HG03469 (cell line): ENCODE measurements at regions not wholly inside any gene's neighbourhood (a gene's known extent, or its start where the extent isn't known, plus 50 kb on each side); places are given as distances from the start of the nearest gene placed in this dataset.

ENCODE experiments used
- ATAC-seq: cut with Tn5 transposase; IDR thresholded peaks from one replicate; pipeline ENCODE4 v1.9.1; 2021; ENCODE audit warnings: mild to moderate bottlenecking, moderate library complexity, moderate number of reproducible peaks; ENCODE audit not compliant: unreplicated experiment

- ATAC-seq = no peak
Observed at GRCh38 chr10:125350519-125350918, 190.2 kb upstream of the CTBP2 start.

GRCh38 chr10:125348536-125348935 is 188.2 kb upstream of the CTBP2 start:
- ATAC-seq = no peak

DNA sequence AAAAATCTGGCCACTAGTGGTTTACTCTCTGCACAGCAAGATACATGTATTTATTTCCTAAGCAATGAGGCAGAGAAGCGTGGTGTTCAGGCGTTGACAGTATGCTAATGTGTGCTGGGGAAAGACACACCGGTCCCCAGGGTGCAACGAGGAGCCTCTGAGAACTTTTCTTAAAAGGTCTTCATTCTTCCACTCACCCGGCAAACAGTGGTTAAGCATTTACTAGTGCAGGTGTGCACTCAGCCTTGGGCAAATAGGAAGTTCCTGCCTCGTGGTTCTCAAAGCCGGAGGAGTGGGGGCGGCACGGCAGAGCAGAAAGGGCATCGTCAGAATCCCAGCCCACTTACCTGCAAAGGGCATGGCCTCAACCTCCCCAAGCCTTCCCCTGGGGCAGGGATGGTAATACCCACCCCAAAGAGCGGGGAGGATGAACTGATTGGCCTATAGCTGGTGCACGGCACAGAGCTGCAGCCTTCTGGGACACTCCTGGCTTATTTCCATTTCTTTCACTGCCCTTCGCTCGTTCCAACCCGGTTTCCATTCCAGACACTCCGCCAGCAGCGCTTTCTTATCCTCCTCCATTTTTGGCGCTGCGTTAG is 184.3 kb upstream of the CTBP2 start:
- ATAC-seq = peak; percentile 77

DNA sequence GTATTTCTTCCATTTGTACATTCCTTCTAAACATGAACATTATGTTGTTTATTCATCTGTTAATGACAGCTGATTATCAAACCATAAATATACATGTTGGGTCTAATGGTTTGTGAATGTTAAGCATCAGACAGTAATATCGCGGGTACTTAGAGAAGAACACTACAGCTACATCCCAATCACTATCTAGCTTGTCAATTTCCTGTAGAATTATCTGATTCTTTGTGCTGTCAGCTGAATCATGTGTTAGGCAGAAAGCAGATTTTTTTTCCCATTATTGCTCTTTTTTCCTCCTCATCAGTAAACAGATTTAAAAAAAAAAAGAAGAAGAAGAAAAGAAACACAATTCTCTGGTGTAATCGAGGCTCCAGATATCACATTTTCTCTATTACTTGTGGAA is 183.6 kb upstream of the CTBP2 start:
- ATAC-seq = no peak

- no peak for ATAC-seq
Observed at GRCh38 chr10:125343118-125343925, 183.0 kb upstream of the CTBP2 start.

DNA sequence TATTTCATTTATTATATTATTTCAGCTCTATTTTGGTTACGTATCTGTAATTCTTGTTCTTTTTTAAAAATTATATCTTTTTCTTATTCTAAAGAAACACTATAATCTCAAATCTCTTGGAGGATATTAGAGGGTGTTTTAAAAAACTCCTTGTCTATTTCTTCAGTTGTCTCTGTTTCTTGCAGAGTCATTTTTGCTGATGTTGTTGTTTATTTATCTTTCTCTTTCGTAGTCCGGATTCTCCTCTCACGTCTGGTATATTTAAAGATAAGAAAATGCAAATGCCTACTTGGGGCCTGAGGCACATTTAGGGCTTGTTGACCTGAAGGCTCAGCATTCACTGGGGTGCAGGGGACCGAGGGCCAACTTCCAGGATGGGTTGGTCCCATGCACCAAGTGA is 181.2 kb upstream of the CTBP2 start:
- no peak for ATAC-seq

- ATAC-seq = no peak
Observed at GRCh38 chr10:125340903-125341302, 180.5 kb upstream of the CTBP2 start.

GRCh38 chr10:125337510-125337909 is 177.1 kb upstream of the CTBP2 start:
- ATAC-seq = no peak

- no peak for ATAC-seq
Observed at GRCh38 chr10:125334545-125334944, 174.2 kb upstream of the CTBP2 start.

GRCh38 chr10:125333769-125334168 is 173.4 kb upstream of the CTBP2 start:
- ATAC-seq = no peak

GRCh38 chr10:125333209-125333591 is 172.8 kb upstream of the CTBP2 start:
- ATAC-seq = no peak

- no peak for ATAC-seq
Observed at GRCh38 chr10:125332548-125333208, 172.3 kb upstream of the CTBP2 start.

DNA sequence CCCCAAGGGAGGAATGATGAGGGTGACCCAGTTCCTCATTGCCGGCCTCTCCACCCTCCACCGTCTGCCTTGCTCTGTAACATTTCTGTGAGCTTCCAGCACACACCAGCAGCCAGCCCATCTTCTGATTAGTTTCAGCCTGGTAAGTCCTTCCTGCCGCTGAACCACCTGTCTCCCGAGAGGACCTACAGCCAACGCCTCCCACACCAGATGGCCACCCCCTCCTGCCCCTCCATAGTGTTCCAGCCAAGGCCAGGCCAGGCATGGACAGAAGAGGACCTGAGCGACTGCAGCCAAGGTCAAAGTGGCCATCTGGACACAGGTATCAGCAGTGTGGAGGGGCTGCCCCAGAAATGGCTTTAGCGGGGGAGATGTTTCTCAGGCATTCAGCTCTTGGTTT is 170.7 kb upstream of the CTBP2 start:
- no peak for ATAC-seq

DNA sequence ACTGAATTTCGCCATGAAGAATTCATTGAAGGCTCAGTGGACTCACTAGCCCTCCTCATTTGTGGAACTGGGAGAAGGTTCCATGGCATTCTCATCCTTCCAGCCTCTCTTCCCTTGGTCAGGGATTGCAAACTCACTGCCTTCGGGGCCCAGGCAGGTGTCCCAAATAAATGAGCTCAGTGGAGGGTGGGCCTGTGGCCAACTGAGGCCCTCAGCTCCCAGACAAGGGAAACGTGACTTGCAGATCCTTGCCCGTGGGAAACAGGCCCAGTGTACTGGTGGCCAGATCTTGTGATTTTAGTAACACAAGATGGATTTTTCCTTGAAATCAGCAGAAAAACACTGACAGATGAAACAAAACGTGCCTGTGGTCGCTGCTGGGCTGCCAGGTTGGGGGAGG is 168.7 kb upstream of the CTBP2 start:
- ATAC-seq = no peak

DNA sequence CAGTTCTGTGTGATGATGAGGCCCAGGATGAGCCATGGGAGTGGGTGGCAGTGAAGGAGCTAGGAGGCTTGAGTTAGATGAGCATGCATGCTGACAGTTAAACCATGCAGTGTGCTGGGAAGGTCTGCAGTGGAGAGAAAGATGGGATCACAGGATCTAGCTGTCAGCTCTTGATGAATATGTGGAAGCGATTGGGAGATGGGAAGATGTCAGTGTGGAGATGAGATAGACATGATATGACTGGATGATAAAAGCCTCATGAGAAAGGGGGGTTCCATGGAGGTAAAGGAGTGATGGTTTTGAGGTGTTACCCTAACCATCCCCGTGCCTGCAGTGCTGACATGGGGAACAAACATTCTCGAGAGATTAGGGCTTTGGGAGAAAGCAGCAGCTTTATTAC is 165.0 kb upstream of the CTBP2 start:
- ATAC-seq = no peak

DNA sequence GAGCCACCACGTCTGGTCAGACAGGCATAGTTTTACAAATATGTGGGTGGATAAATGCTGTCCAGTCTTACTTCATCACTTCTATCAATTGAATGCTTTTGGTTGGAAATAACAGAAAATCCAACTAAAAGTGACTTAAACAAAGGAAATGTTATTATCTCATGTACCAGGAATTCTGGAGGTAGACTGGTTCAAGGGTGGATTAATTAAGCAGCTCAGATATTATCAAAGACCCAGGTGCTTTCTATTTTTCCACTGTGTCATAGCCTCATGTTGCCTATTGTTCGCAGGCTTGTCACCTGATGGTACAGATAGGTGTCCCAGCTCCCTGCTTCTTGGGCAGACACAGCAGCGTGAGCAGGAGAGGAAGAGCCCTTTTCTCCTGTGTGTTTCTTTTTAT is 156.1 kb upstream of the CTBP2 start:
- ATAC-seq = no peak

GRCh38 chr10:125300937-125301336 is 140.6 kb upstream of the CTBP2 start:
- no peak for ATAC-seq

- no peak for ATAC-seq
Observed at GRCh38 chr10:125299461-125299860, 139.1 kb upstream of the CTBP2 start.

GRCh38 chr10:125296598-125296997 is 136.2 kb upstream of the CTBP2 start:
- ATAC-seq = no peak

GRCh38 chr10:125294109-125294508 is 133.7 kb upstream of the CTBP2 start:
- ATAC-seq = no peak

- no peak for ATAC-seq
Observed at GRCh38 chr10:125291836-125292235, 131.5 kb upstream of the CTBP2 start.

- no peak for ATAC-seq
Observed at GRCh38 chr10:125289461-125289860, 129.1 kb upstream of the CTBP2 start.
